ENCODE measurements at regions not wholly inside any gene's neighbourhood (a gene's known extent, or its start where the extent isn't known, plus 50 kb on each side); places are given as distances from the start of the nearest gene placed in this dataset.

DNA sequence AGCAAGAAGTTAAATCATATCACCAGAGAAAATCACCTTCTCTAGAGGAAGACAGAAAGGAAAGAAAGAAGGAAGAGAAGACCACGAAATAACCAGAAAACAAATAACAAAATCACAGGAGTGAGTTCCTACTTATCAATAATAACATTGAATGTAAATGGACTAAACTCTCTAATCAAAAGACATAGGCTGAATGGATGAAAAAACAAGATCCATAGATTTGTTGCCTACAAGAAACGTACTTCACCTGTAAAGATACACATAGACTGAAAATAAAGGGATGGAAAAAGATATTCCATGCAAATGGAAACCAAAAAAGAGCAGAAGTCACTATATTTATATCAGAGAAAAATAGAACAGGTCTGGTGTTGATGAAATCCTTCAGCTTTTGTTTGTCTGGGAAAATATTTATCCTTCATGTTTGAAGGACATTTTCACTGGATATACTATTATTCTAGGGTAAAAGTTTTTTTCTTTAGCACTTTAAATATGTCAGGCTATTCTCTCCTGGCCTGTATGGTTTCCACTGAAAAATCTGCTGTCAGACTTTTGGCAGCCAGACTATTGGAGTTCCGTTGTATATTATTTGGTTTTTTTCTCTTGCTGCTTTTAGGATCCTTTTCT lies 202.5 kb upstream of the DUSP10 start:
- no peaks in the 10 kb centered on the region for H3F3A ChIP-seq (ENCODE audit: insufficient read depth)
- no peak overlapping the region for H2AFZ ChIP-seq
- no peak overlapping the region for H3K4me3 ChIP-seq
- H3K79me2 ChIP-seq (ENCODE audit: insufficient read depth): no peaks in the 10 kb centered on the region
- H3K36me3 ChIP-seq (ENCODE audit: low read depth): no peaks in the 10 kb centered on the region
- no peaks in the 10 kb centered on the region for H3K9me2 ChIP-seq (ENCODE audit: insufficient read depth)
- H3K4me1 ChIP-seq (ENCODE audit: insufficient read depth): no peaks in the 10 kb centered on the region
- no peak for DNase-seq
- 60 to 68% methylated on average over 3 of the region's 3 CpGs for WGBS, 2 experiments (ENCODE audit: low coverage in 1 of 2, low lambda C conversion rate in 2 of 2, missing lambda C conversion rate in 2 of 2)
- no peak overlapping the region for H3K9ac ChIP-seq
- no peaks in the 10 kb centered on the region for H4K20me1 ChIP-seq (ENCODE audit: insufficient read depth)
- H3K4me2 ChIP-seq (ENCODE audit: unreplicated experiment): no peak overlapping the region
- TF ChIP-seq EZH2 (IDR thresholded peaks at IDR 0.05; ENCODE audit: insufficient read depth, poor library complexity, severe bottlenecking) (no peak), EZH2phosphoT487 (IDR thresholded peaks at IDR 0.05; ENCODE audit: insufficient read depth, low read depth) (no peak)
- H3K27me3 ChIP-seq (replicated peaks; ENCODE audit: insufficient read depth): no peaks in the 10 kb centered on the region
- no peaks in the 10 kb centered on the region for H3K9me3 ChIP-seq (ENCODE audit: low read depth)
- H3K27ac ChIP-seq: no peak overlapping the region
- in situ Hi-C loops (cut with MboI): no loop called here

DNA sequence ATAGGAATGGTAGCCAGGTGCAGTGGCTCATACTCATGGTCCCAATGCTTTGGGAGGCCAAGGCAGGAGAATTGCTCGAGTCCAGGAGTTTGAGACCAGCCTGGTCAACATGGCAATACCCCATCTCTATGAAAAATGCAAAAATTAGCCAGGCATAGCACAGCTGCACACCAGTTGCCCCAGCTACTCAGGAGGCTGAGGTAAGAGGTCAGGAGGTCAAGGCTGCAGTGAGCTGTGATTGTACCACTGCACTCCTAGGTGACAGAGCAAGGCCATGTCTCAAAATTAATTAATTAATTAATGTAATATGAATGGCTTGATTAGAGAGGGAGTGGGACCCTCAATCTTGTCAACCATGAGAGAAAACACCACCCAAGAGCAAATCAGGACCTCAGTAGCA lies 198.7 kb upstream of the DUSP10 start:
- no peaks in the 10 kb centered on the region for H3K4me1 ChIP-seq (ENCODE audit: insufficient read depth)
- no peak overlapping the region for H3K4me2 ChIP-seq (ENCODE audit: unreplicated experiment)
- no peak overlapping the region for H3K4me3 ChIP-seq
- no peaks in the 10 kb centered on the region for H3K79me2 ChIP-seq (ENCODE audit: insufficient read depth)
- no peak overlapping the region for H3K9ac ChIP-seq
- no peaks in the 10 kb centered on the region for H3F3A ChIP-seq (ENCODE audit: insufficient read depth)
- no peaks in the 10 kb centered on the region for H3K9me3 ChIP-seq (ENCODE audit: low read depth)
- WGBS, 2 experiments (ENCODE audit: low coverage in 1 of 2, low lambda C conversion rate in 2 of 2, missing lambda C conversion rate in 2 of 2): 67 to 92% methylated on average over 1 of the region's 1 CpG
- TF ChIP-seq EZH2phosphoT487 (IDR thresholded peaks at IDR 0.05; ENCODE audit: insufficient read depth, low read depth) (no peak), EZH2 (IDR thresholded peaks at IDR 0.05; ENCODE audit: insufficient read depth, poor library complexity, severe bottlenecking) (no peak)
- H3K27ac ChIP-seq: no peak overlapping the region
- no peak overlapping the region for H2AFZ ChIP-seq
- DNase-seq: no peak
- no peaks in the 10 kb centered on the region for H3K9me2 ChIP-seq (ENCODE audit: insufficient read depth)
- no peaks in the 10 kb centered on the region for H4K20me1 ChIP-seq (ENCODE audit: insufficient read depth)
- in situ Hi-C loops (cut with MboI): no loop called here
- no peaks in the 10 kb centered on the region for H3K36me3 ChIP-seq (ENCODE audit: low read depth)
- no peaks in the 10 kb centered on the region for H3K27me3 ChIP-seq (replicated peaks; ENCODE audit: insufficient read depth)

DNA sequence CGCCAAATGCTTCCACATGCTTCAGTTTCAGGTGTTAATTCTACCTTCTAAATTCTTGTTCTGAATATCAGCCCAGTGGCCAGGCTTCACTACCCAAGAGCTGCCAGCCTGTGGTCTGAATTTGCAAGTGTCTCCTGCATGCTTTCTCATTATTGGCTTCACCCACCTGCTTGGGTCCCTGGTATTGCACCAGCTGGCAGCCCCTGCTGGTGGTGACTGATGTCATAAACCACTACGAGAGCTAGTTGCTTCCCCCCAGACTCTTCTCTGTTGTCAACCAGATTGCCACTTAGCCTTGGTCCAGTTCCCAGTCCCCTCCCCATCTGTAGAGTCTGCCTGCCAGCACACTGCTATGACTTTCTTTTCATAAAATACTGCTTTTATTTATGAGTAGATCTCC lies 197.7 kb upstream of the DUSP10 start:
- H3K9ac ChIP-seq: no peak overlapping the region
- H3F3A ChIP-seq (ENCODE audit: insufficient read depth): no peaks in the 10 kb centered on the region
- no peaks in the 10 kb centered on the region for H3K79me2 ChIP-seq (ENCODE audit: insufficient read depth)
- no peak overlapping the region for H3K4me3 ChIP-seq
- H3K4me1 ChIP-seq (ENCODE audit: insufficient read depth): no peaks in the 10 kb centered on the region
- in situ Hi-C loops (cut with MboI): no loop called here
- H3K36me3 ChIP-seq (ENCODE audit: low read depth): no peaks in the 10 kb centered on the region
- TF ChIP-seq EZH2 (IDR thresholded peaks at IDR 0.05; ENCODE audit: insufficient read depth, poor library complexity, severe bottlenecking) (no peak), EZH2phosphoT487 (IDR thresholded peaks at IDR 0.05; ENCODE audit: insufficient read depth, low read depth) (no peak)
- H3K27me3 ChIP-seq (replicated peaks; ENCODE audit: insufficient read depth): no peaks in the 10 kb centered on the region
- no peaks in the 10 kb centered on the region for H4K20me1 ChIP-seq (ENCODE audit: insufficient read depth)
- no peak overlapping the region for H3K27ac ChIP-seq
- no peak overlapping the region for H3K4me2 ChIP-seq (ENCODE audit: unreplicated experiment)
- 57 to 72% methylated on average over 2 of the region's 2 CpGs for WGBS, 2 experiments (ENCODE audit: low coverage in 1 of 2, low lambda C conversion rate in 2 of 2, missing lambda C conversion rate in 2 of 2)
- H3K9me2 ChIP-seq (ENCODE audit: insufficient read depth): no peaks in the 10 kb centered on the region
- H2AFZ ChIP-seq: no peak overlapping the region
- DNase-seq: no peak
- H3K9me3 ChIP-seq (ENCODE audit: low read depth): no peaks in the 10 kb centered on the region

DNA sequence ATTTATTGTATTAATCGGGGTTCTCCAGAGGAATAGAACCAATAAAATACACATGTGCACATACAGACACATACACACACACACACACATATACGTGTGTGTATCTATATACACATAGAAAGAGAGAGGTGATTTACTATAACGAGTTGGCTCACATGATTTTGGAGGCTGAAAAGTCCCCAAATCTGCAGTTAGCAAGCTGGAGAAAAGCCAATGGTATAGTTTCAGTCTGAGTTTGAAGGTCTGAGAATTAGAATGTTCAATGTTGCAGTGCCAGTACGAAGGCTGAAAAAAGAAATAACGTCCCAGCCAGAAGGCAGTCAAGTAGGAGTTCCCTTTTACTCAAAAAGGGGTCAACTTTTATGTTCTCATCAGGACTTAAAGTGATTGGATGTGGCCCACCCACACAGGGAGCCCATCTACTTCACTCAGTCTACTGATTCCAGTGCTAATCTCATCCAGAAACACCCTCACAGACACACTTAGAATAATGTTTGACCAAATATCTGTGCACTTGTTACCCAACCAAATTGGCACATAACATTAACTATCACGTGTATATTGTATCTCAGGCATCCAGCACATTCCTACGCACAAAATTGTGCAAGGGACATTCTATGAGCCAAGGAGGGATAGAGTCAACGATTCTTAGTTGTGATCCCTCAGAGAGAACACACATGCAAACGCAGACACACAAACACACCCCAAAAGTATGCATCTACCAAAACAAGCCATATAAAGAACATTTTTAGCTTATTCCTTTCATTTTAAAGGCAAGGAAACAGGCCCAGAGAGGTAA lies 195.5 kb upstream of the DUSP10 start:
- Histone ChIP-seq H3K9ac (no peak overlapping the region), H3K79me2 (ENCODE audit: insufficient read depth) (no peaks in the 10 kb centered on the region), H3F3A (ENCODE audit: insufficient read depth) (no peaks in the 10 kb centered on the region), H3K9me2 (ENCODE audit: insufficient read depth) (no peaks in the 10 kb centered on the region), H4K20me1 (ENCODE audit: insufficient read depth) (no peaks in the 10 kb centered on the region), H2AFZ (no peak overlapping the region), H3K4me2 (ENCODE audit: unreplicated experiment) (no peak overlapping the region), H3K4me3 (no peak overlapping the region), H3K27me3 (replicated peaks; ENCODE audit: insufficient read depth) (no peaks in the 10 kb centered on the region), H3K4me1 (ENCODE audit: insufficient read depth) (no peaks in the 10 kb centered on the region), H3K36me3 (ENCODE audit: low read depth) (no peaks in the 10 kb centered on the region), H3K9me3 (ENCODE audit: low read depth) (no peaks in the 10 kb centered on the region), H3K27ac (no peak overlapping the region)
- TF ChIP-seq EZH2 (IDR thresholded peaks at IDR 0.05; ENCODE audit: insufficient read depth, poor library complexity, severe bottlenecking): no peak
- TF ChIP-seq EZH2phosphoT487 (IDR thresholded peaks at IDR 0.05; ENCODE audit: insufficient read depth, low read depth): no peak
- 64 to 65% methylated on average over 9 of the region's 9 CpGs for WGBS, 2 experiments (ENCODE audit: low coverage in 1 of 2, low lambda C conversion rate in 2 of 2, missing lambda C conversion rate in 2 of 2)
- in situ Hi-C loops (cut with MboI): no loop called here
- DNase-seq: no peak

Measured in GM23248 (cell line).